Calu3 (cell line): ENCODE measurements at regions not wholly inside any gene's neighbourhood (a gene's known extent, or its start where the extent isn't known, plus 50 kb on each side); places are given as distances from the start of the nearest gene placed in this dataset.

Experiments used
- BruUV-seq: library from RNA; stranded (reverse); fragments of 400-500 nt; replicated peaks from 2 replicates; lab custom pipeline; 2021; lab: Mats Ljungman, UMichigan
- CTCF ChIA-PET: fragments of 300-600 bp; sonication (Branson Sonifier 250); formaldehyde crosslinking; loops from one replicate; lab custom pipeline; 2022; ENCODE audit warnings: antibody characterized with exemption; lab: Charles Lee
- DNase-seq: peaks from one replicate; pipeline ENCODE4 v3.0.0; 2022
- H3K27ac Mint-ChIP-seq: one replicate; pipeline ENCODE4 v1.8.0; 2022; ENCODE audit warnings: mixed read lengths; ENCODE audit not compliant: unreplicated experiment
- H3K27me3 Mint-ChIP-seq: one replicate; pipeline ENCODE4 v1.8.0; 2022; ENCODE audit warnings: mixed read lengths; ENCODE audit not compliant: unreplicated experiment
- H3K36me3 Mint-ChIP-seq: one replicate; pipeline ENCODE4 v1.8.0; 2022; ENCODE audit warnings: mild to moderate bottlenecking, moderate library complexity, mixed read lengths; ENCODE audit not compliant: insufficient read depth, unreplicated experiment
- H3K4me1 Mint-ChIP-seq: one replicate; pipeline ENCODE4 v1.8.0; 2022; ENCODE audit warnings: mild to moderate bottlenecking, low read depth, mixed read lengths; ENCODE audit not compliant: unreplicated experiment
- H3K4me3 Mint-ChIP-seq: one replicate; pipeline ENCODE4 v1.8.0; 2022; ENCODE audit warnings: mild to moderate bottlenecking, low read depth, moderate library complexity, mixed read lengths; ENCODE audit not compliant: unreplicated experiment
- H3K9me3 Mint-ChIP-seq: one replicate; pipeline ENCODE4 v1.8.0; 2022; ENCODE audit warnings: low read depth, mixed read lengths; ENCODE audit not compliant: unreplicated experiment
- intact Hi-C: fragments of 100-400 bp; cut with micrococcal nuclease; formaldehyde crosslinking; loops from one replicate; pipeline ENCODE4 v1.10.0; 2022; ENCODE audit not compliant: unreplicated experiment
- TF ChIP-seq, protein P1 (sequence below): fragments of 200-600 bp; IDR thresholded peaks from one replicate; pipeline ENCODE4 v1.8.0; 2022; ENCODE audit warnings: antibody characterized with exemption; ENCODE audit not compliant: unreplicated experiment

DNA sequence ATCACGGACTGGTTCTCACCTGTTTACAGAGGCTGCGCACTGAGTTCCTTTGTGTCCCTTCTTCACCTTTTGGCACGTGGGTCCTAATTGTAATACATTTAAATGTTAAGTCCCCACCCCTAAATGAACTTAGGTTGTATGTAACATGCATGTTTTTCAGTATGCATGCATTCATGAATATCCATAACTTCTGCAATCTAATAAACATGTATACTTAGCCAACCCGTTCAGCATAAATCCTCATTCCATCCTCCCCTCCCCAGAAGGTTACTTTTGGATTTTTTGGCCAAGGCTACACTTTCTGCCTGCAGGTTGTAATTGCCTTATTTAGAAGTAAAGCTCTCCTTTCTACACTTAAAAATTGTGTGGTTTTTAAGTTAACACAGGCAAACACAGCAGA lies 314.7 kb downstream of the SUCLG1 start:
- Mint-ChIP-seq H3K4me3 (no peak overlapping the region), H3K36me3 (no peaks in the 10 kb centered on the region), H3K4me1 (no peaks in the 10 kb centered on the region), H3K27ac (no peak overlapping the region), H3K27me3 (no peaks in the 10 kb centered on the region), H3K9me3 (peaks cover 7% of the 10 kb centered on the region)
- TF ChIP-seq, protein P1, sequence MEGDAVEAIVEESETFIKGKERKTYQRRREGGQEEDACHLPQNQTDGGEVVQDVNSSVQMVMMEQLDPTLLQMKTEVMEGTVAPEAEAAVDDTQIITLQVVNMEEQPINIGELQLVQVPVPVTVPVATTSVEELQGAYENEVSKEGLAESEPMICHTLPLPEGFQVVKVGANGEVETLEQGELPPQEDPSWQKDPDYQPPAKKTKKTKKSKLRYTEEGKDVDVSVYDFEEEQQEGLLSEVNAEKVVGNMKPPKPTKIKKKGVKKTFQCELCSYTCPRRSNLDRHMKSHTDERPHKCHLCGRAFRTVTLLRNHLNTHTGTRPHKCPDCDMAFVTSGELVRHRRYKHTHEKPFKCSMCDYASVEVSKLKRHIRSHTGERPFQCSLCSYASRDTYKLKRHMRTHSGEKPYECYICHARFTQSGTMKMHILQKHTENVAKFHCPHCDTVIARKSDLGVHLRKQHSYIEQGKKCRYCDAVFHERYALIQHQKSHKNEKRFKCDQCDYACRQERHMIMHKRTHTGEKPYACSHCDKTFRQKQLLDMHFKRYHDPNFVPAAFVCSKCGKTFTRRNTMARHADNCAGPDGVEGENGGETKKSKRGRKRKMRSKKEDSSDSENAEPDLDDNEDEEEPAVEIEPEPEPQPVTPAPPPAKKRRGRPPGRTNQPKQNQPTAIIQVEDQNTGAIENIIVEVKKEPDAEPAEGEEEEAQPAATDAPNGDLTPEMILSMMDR, result no peak
- no TSS peak for BruUV-seq
- DNase-seq, result no peak
- intact Hi-C loops, result no loop called here
- CTCF ChIA-PET, result no interaction called here

DNA sequence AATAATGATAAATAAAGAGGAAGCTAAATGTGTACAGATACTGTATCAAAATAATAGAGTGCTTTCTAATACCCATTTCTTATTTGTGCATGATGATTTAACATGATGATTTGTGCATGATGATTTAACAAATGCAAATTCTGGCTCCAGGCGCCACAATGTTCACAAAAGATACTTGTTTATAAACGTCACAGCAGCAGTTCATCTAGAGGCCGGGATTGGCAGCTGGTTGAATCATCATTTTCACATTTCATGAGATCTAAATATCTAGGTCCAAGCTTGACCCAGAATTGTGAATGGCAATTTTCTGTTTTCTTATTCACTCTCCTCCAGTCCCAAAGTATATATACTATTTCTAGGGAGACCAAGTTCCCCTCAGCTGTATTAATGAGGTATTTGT lies 322.0 kb downstream of the SUCLG1 start:
- Mint-ChIP-seq H3K9me3 (peaks cover 6% of the 10 kb centered on the region), H3K4me1 (no peaks in the 10 kb centered on the region), H3K27ac (no peak overlapping the region), H3K4me3 (no peak overlapping the region), H3K27me3 (no peaks in the 10 kb centered on the region), H3K36me3 (no peaks in the 10 kb centered on the region)
- no peak for DNase-seq
- TF ChIP-seq, protein P1, result no peak
- intact Hi-C loops, result no loop called here
- no TSS peak for BruUV-seq
- CTCF ChIA-PET, result no interaction called here

DNA sequence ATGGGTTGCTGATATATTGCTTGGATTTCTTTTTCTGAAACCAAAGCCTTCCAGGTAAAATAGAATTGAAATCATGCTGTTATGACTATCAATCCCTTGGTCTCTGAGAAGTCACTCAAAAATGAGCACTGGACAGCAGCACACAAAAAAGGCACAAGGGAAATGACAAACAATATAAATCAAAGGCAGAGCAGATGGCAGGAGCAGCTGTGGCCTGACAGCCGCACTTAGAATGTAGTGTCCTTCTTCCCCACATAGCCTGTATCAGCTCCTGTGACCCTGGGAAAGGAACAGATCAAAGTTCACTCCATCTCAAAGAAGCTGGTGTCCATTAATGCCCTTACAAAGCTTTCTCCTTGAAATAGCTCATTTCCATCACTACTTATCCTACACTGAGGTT lies 326.7 kb downstream of the SUCLG1 start:
- H3K27ac Mint-ChIP-seq, result no peak overlapping the region
- no peaks in the 10 kb centered on the region for H3K36me3 Mint-ChIP-seq
- CTCF ChIA-PET, result no interaction called here
- BruUV-seq, result no TSS peak
- peaks cover 5% of the 10 kb centered on the region for H3K9me3 Mint-ChIP-seq
- intact Hi-C loops, result no loop called here
- no peak overlapping the region for H3K4me3 Mint-ChIP-seq
- no peak for DNase-seq
- H3K27me3 Mint-ChIP-seq, result no peaks in the 10 kb centered on the region
- TF ChIP-seq, protein P1, result no peak
- no peaks in the 10 kb centered on the region for H3K4me1 Mint-ChIP-seq

DNA sequence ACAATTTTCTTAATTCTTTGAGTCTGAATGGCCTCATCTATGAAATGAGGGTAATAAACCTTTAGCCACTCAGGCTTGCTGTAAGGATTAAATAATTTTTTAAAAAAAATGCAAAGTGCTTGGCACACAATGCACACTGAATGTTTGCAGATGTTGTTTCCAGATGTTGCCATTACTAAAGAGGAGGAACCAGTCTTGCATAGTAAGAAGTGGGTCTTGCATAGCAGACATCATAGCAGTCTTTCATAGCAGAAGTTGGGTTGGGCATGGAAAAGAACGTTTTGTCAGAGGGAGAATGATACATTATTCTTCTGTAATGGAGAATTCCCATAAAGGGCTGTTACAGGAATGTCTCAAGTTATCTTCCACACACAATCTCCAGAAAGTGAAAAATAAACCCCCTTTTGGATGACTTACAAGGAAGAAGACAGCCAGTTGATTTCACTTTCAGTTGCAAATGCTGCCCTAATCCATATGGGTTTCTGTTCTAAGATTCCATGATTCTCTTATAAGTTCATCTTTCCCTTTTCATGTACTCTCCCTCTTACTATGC lies 327.7 kb downstream of the SUCLG1 start:
- no peak overlapping the region for H3K27ac Mint-ChIP-seq
- CTCF ChIA-PET, result no interaction called here
- no peaks in the 10 kb centered on the region for H3K4me1 Mint-ChIP-seq
- H3K4me3 Mint-ChIP-seq, result no peak overlapping the region
- DNase-seq, result no peak
- TF ChIP-seq, protein P1, result no peak
- no TSS peak for BruUV-seq
- intact Hi-C loops, result no loop called here
- no peaks in the 10 kb centered on the region for H3K36me3 Mint-ChIP-seq
- H3K27me3 Mint-ChIP-seq, result no peaks in the 10 kb centered on the region
- peaks cover 5% of the 10 kb centered on the region for H3K9me3 Mint-ChIP-seq
